NCI-H748 (cell line): ENCODE measurements at regions not wholly inside any gene's neighbourhood (a gene's known extent, or its start where the extent isn't known, plus 50 kb on each side); places are given as distances from the start of the nearest gene placed in this dataset.
"Not testable (repeated sequence)": the region's sequence is repeated elsewhere in the genome, so short reads cannot be mapped to it uniquely, and the experiment has no call there.

ENCODE experiments used
- DNase-seq: peaks from one replicate; lab custom pipeline; 2025; ENCODE audit not compliant: unreplicated experiment; lab: John Stamatoyannopoulos, UW

DNA sequence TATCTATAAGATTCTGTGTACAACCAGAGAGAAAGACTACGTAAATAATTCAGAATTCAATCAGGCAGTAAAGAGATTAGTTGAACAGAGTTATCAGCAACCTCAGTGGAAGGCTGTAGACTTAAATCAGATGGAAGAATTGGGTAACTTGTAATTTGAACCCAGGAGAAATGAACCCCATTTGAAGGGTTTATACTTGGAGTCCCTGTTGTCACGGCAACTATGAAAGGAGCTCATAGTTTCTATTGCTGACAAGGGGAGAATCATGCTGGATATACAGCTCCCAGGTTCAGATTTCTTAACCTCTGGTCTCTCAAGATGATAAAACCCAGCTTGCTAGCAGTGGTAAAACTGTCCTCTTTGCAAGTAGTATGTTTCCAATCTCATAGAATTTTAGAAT lies 54.4 kb upstream of the BMP4 start:
- DNase-seq: no peak

DNA sequence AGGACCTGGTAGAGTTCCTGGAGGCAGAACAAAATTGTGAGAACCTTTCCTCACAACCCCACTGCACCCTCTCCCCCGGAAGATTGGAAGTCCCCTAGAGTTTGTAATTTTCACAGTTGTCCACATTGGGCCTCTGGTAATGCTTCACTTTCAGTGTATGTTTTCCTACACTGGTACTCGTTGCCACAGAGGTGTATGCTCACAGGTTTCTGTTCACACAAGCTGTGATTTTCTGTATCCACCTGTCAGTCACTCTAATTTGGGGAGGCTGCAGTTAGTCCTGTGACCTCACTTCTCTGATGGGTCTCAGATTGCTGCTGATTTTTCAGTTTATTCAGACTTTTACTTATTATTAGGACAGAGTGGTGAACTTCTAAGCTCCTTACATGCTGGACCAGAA lies 66.4 kb upstream of the BMP4 start:
- DNase-seq: no peak

DNA sequence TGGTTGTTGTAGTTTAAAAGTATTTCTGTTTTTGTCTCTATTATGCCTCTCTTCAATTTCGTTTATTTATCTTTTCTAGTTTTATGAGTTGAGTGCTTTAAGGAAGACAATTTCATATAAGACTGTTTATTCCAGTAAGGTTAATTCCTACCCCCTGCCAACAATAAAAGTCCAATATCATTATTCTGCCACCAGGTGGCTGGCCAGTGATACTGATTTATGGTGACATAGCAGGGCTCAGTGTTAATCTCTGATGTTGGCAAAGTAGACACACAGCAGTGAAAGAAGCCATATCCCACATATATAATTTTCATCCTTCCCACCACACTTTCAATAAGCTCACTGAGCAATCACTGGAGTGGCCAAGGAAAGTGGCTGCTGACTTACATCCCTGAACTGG lies 69.0 kb upstream of the BMP4 start:
- DNase-seq: no peak

DNA sequence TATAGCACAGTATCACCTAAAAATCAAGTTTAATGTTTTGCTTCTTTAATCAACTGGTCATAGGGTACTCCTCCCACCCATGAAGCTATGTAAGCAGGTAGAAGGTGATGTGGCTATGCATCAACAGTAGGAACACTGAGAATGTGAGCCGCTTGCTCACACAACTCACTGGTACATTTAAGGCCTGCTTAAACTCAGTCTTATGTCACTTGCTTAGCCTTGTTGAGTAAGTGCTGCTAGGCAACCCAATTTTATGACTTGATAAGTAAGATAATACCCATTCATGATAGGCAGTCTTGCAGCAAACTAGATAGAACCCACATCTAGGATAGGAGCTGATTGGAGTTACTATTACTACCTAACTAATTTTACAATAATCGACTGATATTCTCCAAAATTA lies 70.0 kb upstream of the BMP4 start:
- DNase-seq: no peak

DNA sequence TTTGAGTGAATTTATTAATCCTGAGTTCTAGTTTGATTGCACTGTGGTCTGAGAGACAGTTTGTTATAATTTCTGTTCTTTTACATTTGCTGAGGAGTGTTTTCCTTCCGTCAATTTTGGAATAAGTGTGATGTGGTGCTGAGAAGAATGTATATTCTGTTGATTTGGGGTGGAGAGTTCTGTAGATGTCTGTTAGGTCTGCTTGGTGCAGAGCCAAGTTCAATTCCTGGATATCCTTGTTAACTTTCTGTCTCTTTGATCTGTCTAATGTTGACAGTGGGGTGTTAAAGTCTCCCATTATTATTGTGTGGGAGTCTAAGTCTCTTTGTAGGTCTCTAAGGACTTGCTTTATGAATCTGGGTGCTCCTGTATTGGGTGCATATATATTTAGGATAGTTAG lies 74.4 kb upstream of the BMP4 start:
- DNase-seq: not testable (repeated sequence)

DNA sequence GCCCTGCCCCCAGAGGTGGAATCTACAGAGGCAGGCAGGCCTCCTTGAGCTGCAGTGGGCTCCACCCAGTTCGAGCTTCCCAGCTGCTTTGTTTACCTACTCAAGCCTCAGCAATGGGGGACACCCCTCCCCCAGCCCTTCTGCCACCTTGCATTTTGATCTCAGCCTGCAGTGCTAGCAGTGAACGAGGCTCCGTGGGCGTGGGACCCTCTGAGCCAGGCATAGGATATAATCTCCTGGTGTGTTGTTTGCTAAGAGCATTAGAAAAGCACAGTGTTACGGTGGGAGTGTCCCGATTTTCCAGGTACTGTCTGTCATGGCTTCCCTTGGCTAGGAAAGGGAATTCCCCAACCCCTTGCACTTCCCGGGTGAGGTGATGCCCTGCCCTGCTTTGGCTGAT lies 76.7 kb upstream of the BMP4 start:
- not testable (repeated sequence) for DNase-seq

DNA sequence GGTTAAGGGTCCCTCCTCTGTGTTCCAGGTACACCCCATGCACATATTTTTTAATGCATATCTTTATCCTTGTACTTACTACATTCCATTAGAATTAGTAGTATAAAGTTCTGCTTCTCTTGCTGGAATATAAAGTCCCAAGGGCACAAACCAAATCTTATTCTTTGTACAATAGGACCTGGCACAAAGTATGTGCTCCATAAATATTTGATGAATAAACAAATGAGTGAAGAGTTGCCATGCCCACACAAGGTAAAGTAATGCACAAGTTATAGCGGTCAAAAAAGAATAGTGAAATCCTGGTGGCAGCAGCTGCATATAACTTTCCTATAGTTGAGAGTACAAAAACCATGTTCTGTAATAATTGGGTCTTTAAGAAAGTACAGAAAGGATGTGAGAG lies 82.1 kb upstream of the BMP4 start:
- DNase-seq: no peak

DNA sequence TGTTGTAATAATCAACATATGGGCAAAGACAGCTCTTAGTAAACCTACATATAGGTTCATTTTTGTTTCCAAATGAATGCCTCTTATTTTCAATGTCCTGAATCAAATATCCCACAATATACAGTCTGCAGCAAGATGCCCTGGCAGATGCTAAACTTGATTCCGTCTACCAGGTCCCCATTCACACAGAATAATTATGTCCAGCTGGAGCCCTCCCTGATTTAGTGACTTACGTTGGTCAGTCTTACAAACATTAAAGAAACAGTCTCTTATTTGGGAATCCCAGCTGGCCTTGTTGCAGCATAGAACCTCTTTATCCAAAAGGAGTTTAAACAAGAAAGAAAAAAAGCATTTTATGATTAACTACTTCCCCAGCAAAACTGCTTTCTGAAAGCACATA lies 82.7 kb upstream of the BMP4 start:
- DNase-seq: no peak

DNA sequence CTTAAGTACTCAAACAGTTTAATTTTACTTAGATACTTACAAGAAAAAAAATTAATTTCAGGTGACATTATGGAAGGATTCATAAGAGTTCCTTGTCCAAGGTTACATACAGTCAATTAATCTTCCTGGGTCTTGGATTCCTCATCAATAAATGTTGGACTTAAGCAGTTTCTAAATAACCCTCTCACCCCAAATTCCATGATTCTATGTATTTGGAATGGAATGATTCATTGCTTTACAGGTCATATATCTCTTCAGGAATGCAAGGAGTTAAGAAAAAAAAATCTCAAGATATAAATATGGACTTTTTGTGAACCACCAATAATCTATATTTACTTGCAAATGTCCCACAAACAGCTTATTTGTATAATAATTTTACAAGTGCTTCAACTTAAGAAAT lies 84.2 kb upstream of the BMP4 start:
- DNase-seq: no peak

DNA sequence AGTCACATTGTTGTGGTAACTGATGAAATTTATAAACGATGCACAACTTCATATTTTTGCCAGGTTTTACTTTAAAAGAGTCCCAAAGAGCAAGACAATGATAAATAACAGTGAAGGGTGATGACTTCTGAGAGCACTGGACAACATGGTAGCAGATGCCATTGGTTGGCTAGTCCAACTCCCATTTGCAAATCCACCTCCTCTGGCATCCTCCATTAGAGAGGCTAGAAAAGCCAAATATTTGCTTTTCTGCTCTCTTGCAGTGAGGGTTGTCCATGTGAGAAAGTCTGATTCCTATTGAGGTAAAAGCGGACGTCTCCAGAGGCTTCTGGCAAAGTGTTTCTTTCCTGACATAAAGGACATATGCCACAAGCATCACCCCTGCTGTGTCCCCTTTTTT lies 89.6 kb upstream of the BMP4 start:
- DNase-seq: no peak

DNA sequence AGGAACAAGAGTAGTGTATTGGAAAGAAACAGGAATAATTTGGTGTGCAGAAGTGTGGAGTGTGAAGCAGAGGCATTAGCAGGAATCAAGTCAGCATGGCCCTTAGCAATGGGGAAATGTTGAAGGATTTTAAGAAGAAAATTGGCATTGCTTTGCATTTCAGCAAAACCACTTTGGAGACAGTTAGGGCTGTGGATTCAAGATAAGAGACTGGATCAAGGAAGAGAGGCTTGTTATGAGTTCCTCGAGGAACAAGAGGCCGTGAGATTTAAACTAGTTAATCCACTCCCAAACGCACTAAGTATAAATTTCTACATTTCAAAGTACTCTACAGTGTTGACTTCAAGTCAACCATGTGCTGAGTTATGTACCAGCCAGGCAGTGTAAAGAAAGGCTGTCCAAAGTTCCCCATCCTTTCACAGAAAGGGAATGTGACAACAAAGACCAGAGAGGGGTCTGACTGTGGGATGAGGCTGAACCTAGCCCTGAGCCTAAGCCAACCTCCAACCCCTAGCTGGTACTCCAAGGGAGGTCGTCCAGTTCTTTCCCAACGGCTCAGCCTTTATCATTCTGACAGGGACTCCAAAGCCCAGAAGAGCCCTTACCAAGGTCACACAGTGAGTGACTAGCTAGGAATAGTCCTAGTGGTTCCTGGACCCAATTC lies 91.2 kb upstream of the BMP4 start:
- no peak for DNase-seq

DNA sequence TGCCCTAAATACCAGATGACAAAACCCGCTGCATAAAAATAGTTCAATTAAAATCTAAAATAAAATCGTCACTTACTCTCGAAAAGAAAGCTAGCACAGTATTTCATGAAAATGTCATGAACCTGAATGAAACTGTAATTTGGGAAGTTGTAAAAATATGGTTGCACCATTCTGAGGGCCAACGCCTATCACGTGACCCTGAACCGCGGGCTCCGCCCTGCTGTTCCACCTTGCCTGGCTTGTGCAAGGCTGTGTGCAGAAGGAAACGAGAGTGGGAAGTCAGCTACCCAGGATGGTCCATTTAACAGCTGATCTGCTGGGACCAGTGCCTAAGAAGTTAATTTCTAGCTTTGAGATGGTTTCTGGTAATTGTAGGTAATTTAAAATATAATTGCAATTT lies 91.7 kb upstream of the BMP4 start:
- DNase-seq: no peak

DNA sequence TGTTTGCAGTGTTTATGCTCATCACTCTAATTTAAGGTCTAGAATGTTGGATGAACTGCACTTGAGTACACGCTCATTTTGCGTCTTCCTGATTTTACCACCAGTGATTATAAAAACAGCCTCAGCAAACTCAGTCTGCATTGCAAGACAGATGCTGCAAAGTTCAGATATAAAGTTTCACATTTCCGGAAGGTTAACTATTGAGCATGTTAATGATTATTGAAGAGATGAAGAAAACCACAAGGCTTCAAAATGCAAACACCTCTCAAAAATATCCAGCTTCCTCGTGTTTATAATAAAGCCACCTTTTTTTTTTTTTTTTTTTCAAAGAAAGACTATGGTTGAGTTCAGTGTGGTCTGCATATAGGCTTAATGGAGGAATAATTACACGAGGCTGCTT lies 92.1 kb upstream of the BMP4 start:
- no peak for DNase-seq

DNA sequence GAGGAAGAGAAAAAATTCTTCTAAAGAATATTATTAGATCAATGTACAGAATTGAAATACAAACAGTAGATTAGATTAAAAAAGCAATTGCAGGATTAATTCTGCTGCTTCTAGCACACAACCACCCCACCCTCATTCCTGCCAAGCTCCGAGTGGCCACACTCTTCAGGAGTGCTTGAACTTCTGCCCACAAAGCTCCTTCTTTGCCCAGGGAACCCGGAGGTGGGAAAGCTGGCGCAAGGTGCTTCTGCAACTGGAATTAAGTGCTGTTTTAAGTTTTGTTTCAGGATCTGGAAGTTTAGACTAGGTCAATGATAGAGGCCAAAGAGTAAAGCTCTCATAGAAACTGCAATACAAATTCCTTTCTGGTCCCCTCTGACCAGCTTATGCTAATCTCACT lies 94.1 kb upstream of the BMP4 start:
- DNase-seq: no peak

DNA sequence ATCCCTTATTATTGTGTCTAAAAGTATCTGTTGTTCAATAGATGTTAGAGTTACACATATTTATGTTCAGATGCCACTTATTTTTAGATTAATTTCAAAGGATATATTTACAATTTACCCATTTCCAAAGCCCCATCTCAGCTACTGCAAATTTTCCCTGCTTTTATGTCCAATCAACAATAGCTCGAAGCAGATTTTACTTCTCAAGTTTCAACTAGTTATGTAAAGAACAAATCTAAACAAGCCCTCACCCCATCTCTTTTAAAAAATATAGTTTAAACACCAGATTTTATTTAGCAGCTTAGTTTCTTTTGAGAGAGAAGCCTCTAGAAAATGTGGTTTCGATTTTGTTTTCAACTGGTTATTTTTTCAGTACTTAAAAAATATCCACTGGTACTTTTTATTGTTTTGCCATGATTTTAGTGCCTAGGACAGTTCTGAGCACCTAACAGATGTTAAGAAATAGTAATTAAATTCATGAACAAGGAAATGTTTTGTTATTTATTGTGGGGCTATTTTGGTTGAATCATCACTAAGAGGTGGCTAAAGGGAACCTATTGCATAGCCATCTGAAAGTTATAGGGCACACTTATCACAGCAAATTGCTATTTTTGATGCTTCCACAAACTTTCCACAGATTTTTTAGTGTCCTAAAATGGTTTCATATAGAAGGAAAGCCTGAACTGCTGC lies 96.2 kb upstream of the BMP4 start:
- DNase-seq: no peak

DNA sequence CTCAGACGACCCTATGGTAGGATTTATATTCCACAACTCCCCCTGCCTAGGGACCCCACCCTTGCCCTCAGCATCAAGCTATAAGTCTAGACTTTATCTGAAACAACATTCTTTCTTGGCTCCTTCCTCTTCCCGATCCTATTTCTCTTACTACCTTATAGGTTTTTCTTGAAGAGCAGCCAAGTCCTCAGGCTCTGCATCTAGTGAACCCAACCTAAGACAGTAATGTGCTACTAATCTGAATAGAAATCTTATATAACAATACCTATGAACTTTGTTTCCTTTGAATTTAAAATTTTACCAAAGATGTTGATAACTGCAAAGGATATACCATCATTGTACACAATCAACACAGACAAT lies 96.7 kb upstream of the BMP4 start:
- no peak for DNase-seq

DNA sequence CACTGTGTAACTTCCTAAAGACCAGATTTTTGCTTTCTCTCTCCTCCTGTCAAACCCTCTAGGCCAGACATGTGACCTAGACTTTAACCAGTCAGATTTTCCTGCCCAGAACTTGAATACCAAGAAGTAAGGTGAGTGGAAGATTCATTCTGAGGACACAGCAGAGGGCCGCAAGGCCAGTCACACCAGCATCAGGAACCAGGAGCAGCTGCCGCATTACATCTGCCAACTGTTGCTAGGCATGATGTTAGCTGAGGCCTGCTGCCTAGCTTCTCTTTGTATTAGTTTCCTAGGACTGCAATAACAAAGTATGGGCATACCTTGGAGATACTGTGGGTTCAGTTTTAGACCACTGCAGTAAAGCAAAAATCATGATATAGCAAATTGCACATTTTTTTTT lies 101.9 kb upstream of the BMP4 start:
- no peak for DNase-seq

DNA sequence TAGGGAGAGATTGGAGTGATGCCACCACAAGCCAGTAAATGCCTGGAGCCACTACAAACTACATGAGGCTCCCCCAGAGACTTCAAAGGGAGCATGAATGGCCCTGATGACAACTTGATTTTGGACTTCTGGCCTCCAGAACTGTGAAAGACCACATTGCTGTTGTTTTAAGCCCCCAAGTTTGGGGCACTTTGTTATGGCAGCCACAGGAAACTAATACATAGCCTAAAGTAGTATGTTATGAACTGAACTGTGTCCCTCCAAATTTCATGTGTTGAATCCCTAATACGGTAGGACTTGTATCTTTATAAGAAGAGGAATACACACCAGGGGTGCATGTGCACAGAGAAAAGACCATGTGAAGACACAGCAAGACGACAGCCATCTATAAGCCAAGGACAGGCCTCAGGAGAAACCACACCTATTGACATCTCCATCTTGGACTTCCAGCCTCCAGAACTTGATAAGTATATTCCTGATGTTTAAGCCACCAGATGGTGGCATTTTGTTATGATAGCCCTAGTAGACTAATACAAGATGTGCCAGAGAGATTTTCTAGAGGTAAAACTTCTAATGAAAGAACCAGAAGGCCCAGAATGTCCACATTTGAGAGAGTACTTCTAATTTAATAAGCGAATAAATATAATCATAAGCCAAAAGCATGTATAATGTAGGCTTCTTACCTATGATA lies 127.1 kb upstream of the BMP4 start:
- no peak for DNase-seq

DNA sequence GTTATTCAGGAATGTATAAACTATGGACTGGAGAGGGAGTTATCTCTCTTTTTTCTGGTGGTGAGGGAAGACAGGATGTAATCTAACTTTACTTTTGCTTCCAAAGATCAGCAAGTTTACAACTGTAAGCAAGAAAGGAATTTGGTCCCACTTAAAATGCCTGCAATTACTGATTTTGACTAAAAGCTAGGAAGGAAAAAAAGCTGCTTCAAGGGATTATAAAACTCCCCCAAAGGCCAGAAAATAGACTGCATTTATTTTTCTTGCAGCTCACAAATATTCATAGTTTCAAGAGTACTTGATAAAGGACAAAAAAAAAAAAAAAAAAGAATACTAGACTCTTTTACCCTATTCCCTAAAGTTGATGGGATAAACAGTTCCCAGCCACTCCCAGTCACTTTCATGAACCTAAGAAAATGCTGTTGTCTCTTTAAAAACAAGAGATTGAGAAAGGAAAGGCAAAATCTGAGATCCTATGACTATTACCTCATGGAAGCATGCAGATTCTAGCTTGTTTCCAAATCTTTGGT lies 128.7 kb upstream of the BMP4 start:
- DNase-seq: no peak

DNA sequence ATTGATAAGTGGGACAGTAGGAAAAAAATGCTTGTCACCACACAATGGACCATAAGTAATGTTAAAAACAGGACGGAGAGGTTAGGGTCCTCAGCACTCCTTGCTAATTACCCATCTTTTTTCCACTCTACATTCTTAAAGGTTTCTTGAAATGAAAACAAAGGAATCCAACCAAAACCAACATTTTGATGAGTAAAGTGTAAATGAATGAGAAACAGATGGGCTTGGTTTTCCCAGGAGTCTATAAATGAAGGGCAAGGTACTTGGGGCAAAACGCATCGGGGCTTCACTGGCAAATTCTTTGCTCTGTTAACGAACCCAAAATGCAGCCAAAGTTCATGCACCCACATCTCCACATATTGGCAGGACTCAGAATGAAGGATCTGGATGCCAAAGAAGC lies 129.2 kb upstream of the BMP4 start:
- no peak for DNase-seq

DNA sequence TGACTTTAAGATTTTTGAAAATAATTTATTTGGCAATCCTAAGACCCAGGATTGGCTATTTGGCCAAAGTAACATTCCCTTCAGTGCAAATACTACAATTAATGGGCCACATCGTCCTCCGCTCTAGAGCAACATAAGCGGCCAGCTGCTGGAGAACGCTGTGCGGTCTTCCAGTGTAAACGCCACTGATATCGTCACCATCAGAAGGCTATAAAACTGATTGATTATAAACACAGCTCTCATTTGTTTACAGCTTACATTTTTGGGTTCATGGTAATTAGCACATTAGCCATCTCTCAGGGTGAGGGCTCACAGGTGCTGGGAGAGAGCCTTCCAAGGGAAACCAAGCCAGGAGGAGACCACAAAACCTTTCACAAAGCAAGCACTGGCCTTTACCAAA lies 130.1 kb upstream of the BMP4 start:
- DNase-seq: no peak

DNA sequence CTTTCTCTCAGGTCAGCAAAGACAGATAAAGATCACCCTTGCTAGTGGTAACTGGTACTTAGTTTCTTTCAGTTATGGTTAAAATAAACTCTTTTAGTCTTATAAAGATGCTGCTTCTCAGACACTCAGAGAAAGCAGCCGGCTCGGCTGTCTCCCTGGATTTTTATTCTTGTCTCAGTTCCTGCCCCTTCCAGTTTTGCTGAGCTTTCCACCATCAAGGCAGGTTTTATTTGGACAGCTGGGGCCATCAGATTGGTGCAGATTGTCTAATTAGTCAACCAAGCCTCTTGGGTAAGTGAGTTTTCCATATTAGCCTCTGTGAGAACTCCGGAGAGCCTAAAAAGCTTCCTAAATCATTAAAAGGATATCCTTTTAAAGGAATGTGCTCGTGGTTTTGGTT lies 130.8 kb upstream of the BMP4 start:
- DNase-seq: peak; percentile 3
